ENCODE measurements at regions not wholly inside any gene's neighbourhood (a gene's known extent, or its start where the extent isn't known, plus 50 kb on each side); places are given as distances from the start of the nearest gene placed in this dataset.

GRCh38 chr4:58553031-58553430 lies 1442.8 kb upstream of the IGFBP7 start:
- Histone ChIP-seq H3K9me3 (ENCODE audit: low read depth) (no peaks in the 10 kb centered on the region), H3K4me1 (ENCODE audit: low read depth) (no peaks in the 10 kb centered on the region), H3K4me3 (no peak overlapping the region), H3K36me3 (no peaks in the 10 kb centered on the region), H3K27ac (no peak overlapping the region), H3K27me3 (no peaks in the 10 kb centered on the region)
- no peak for TF ChIP-seq CTCF (IDR thresholded peaks at IDR 0.05; ENCODE audit: low read depth, low read length)
- no peak for DNase-seq (ENCODE audit: low read depth in 1 of 2, low spot score in 1 of 2)

- no peak overlapping the region for H3K27ac ChIP-seq
- TF ChIP-seq CTCF (IDR thresholded peaks at IDR 0.05; ENCODE audit: low read depth, low read length) = no peak
- no peak for DNase-seq (ENCODE audit: low read depth in 1 of 2, low spot score in 1 of 2)
- H3K4me3 ChIP-seq = no peak overlapping the region
- H3K4me1 ChIP-seq (ENCODE audit: low read depth) = peaks cover 13% of the 10 kb centered on the region
- no peaks in the 10 kb centered on the region for H3K9me3 ChIP-seq (ENCODE audit: low read depth)
- no peaks in the 10 kb centered on the region for H3K36me3 ChIP-seq
- no peaks in the 10 kb centered on the region for H3K27me3 ChIP-seq
Observed at GRCh38 chr4:58551676-58552075, 1441.5 kb upstream of the IGFBP7 start.

GRCh38 chr4:58543465-58543864 lies 1433.3 kb upstream of the IGFBP7 start:
- Histone ChIP-seq H3K27ac (no peak overlapping the region), H3K9me3 (ENCODE audit: low read depth) (no peaks in the 10 kb centered on the region), H3K27me3 (no peaks in the 10 kb centered on the region), H3K4me1 (ENCODE audit: low read depth) (peaks cover 20% of the 10 kb centered on the region), H3K36me3 (no peaks in the 10 kb centered on the region), H3K4me3 (no peak overlapping the region)
- no peak for TF ChIP-seq CTCF (IDR thresholded peaks at IDR 0.05; ENCODE audit: low read depth, low read length)
- no peak for DNase-seq (ENCODE audit: low read depth in 1 of 2, low spot score in 1 of 2)

DNA sequence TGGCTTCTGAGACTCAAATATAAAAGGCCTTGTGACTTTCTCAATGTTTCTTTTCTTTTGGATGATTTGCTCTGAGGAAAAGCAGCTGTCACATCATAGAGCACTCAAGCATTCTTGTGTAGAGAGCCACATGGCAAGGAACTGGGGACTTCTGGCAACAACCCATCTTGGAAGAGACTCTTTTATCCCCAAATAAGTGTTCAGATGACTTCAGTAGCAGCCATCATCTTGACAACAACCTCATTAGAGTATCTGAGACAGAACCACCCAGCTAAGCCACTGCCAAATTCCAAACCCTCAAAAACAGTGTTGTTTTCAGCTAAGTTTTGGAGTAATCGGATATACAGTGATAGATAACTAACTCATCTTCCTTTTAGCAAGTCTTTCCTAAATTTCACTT lies 1431.7 kb upstream of the IGFBP7 start:
- Histone ChIP-seq H3K4me1 (ENCODE audit: low read depth) (peaks cover 14% of the 10 kb centered on the region), H3K27me3 (no peaks in the 10 kb centered on the region), H3K36me3 (no peaks in the 10 kb centered on the region), H3K27ac (no peak overlapping the region), H3K9me3 (ENCODE audit: low read depth) (no peaks in the 10 kb centered on the region), H3K4me3 (no peak overlapping the region)
- DNase-seq (ENCODE audit: low read depth in 1 of 2, low spot score in 1 of 2) = no peak
- no peak for TF ChIP-seq CTCF (IDR thresholded peaks at IDR 0.05; ENCODE audit: low read depth, low read length)

DNA sequence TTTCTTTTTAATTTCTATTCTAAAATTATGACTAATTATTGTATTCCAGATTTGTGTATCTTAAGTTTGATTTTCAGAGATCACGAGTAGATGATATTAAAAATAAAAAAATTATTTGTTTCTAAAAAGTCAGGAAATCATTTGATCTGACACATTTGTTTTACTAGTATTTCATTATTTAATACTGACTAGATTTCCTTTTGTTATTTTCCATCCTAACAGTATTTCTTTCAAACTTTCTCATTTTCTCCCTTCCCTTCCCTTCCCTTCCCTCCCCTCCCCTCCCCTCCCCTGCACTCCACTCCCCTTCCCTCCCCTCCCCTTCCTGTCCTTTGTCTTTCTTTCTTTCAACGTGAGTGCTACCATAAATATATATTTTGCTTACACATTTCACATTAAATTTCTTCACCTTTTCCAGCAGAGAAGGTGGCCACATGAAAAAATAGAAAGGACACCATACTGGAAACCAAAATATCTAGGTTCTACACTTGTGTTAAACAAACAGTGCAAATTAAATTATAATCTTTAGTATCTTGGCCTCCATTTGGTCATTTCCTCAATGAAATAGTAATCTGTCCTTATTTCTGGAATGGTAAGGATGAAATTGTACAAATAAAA lies 1412.7 kb upstream of the IGFBP7 start:
- TF ChIP-seq CTCF (IDR thresholded peaks at IDR 0.05; ENCODE audit: low read depth, low read length) = no peak
- no peak overlapping the region for H3K27ac ChIP-seq
- DNase-seq (ENCODE audit: low read depth in 1 of 2, low spot score in 1 of 2) = no peak
- H3K36me3 ChIP-seq = no peaks in the 10 kb centered on the region
- H3K4me3 ChIP-seq = no peak overlapping the region
- H3K9me3 ChIP-seq (ENCODE audit: low read depth) = no peaks in the 10 kb centered on the region
- H3K27me3 ChIP-seq = no peaks in the 10 kb centered on the region
- no peaks in the 10 kb centered on the region for H3K4me1 ChIP-seq (ENCODE audit: low read depth)

DNA sequence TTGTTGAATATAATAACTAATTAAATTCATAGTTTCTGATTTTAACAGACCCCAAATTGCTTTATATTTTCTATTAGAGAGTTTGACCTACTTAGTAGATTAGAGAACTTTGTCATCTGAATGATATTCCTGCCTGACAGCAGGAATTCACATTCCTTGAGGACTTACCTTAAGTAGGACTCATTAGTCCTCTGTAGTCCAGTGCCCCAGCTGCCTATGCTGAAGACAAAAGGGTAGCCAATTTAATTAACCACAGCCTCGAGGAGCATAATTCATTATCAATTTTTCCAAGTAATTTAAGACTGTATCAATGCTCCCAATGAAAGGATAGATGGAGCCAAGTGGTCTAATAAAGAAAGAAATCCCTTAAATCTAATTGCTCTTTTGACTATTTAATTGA lies 1405.0 kb upstream of the IGFBP7 start:
- no peaks in the 10 kb centered on the region for H3K9me3 ChIP-seq (ENCODE audit: low read depth)
- H3K27ac ChIP-seq = no peak overlapping the region
- H3K27me3 ChIP-seq = no peaks in the 10 kb centered on the region
- no peak overlapping the region for H3K4me3 ChIP-seq
- TF ChIP-seq CTCF (IDR thresholded peaks at IDR 0.05; ENCODE audit: low read depth, low read length) = no peak
- DNase-seq (ENCODE audit: low read depth in 1 of 2, low spot score in 1 of 2) = no peak
- peaks cover 12% of the 10 kb centered on the region for H3K4me1 ChIP-seq (ENCODE audit: low read depth)
- no peaks in the 10 kb centered on the region for H3K36me3 ChIP-seq

Measured in cardiac muscle cell (in vitro differentiated cells and primary cell).